OCI-LY7 (cell line): ENCODE measurements at regions not wholly inside any gene's neighbourhood (a gene's known extent, or its start where the extent isn't known, plus 50 kb on each side); places are given as distances from the start of the nearest gene placed in this dataset.

Experiments used
- CTCF ChIP-seq: fragments of 200-600 bp; sonication (generic); conservative IDR thresholded peaks from 2 replicates; pipeline ENCODE4 v1.5.1; 2014; ENCODE audit warnings: mild to moderate bottlenecking, antibody characterized with exemption, low read length, moderate library complexity, mixed read lengths
- EZH2phosphoT487 ChIP-seq: fragments of 200-600 bp; sonication (generic); IDR thresholded peaks from 2 replicates; pipeline ENCODE4 v1.6.1; 2018; ENCODE audit warnings: low read depth, borderline replicate concordance, mild to moderate bottlenecking, mixed run types, antibody characterized with exemption, low read length, moderate library complexity, mixed read lengths

- no peak for TF ChIP-seq CTCF
- no peak for TF ChIP-seq EZH2phosphoT487
These were observed 385.2 kb downstream of the ATP23 start for GRCh38 chr12:58326534-58326933.
